Right lung (tissue), 2 donors: ENCODE measurements at regions not wholly inside any gene's neighbourhood (a gene's known extent, or its start where the extent isn't known, plus 50 kb on each side); places are given as distances from the start of the nearest gene placed in this dataset.
"Not testable (repeated sequence)": the region's sequence is repeated elsewhere in the genome, so short reads cannot be mapped to it uniquely, and the experiment has no call there.

Experiments
- DNase-seq, 2 donors: peaks; one replicate each; pipeline ENCODE4 v3.0.0-alpha.2; 2013

DNA sequence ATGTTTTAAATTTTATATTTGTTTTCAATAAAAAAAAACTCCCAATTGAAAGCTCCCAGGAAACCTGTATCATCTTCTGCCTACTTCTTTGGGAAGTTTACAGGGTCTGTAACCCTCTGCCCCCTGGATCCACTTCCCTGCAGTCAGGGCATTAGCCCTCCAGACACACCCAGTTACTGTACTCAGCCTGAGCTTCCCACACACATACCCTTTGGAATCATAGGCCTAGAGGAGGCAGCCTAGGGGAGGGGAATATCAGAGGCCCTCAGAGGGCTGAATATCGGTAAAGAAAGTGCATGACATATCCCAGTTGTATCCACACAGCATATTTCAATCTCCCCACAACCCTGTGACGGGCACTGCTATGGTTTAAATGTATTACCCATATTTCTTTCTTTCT lies 56.2 kb upstream of the TFPI start:
- DNase-seq = not testable (repeated sequence)

DNA sequence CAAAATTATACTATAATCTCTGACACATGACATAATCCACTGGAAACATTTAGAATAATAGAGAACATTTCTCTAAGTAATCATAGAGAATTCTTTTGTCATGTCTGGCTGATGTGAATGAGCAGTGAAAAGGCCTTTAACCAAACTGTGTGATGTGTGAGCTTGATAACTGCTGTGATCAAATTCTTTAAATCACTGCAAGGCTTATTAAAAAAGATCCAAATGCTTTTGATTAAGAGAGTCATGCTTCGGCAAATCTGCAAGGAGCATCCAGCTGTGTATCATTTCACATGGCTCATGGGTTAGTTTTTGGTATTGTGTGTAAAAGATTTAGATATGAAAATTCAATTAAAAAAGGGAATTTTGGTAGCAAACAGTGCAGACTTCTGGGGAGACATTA lies 58.6 kb upstream of the TFPI start:
- DNase-seq = no peak

DNA sequence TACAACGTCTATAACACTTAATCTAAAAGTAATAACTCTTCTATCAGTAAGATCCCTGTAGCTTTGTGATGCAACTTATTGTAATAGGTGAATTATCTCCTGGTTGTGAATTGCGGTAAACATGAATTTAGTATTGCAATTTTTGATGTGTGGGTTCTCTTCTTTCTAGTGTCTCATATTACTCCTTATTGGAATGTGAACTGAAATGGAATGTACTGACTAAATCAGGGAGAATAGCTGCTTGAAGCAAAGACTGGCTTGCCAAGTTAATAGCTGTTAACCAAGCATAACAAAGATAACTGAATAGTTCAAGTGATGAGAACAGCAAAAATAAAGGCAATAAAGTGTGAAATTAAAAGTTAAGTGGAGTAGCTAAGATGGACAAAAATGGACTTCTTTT lies 60.5 kb upstream of the TFPI start:
- DNase-seq = peak in 1 of 2 donors; percentile 12

DNA sequence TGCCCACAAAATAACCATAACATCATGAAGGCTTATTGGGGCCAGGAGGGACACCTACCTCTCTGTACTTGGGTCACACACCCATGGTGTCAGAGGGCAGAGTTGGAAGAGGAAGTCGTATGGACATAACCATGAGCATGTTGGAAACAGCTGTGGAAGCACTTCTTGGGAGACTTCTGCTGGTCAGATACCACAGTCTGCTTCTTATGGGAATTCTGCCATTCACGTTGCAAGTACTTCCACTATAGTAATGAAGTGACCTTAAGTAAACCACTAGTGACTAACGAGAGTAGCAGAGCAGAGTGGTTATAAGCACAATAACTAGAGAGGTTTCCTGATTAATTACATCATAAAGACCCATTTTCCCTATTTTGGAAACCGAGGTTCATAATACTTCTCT lies 61.1 kb upstream of the TFPI start:
- DNase-seq = no peak

DNA sequence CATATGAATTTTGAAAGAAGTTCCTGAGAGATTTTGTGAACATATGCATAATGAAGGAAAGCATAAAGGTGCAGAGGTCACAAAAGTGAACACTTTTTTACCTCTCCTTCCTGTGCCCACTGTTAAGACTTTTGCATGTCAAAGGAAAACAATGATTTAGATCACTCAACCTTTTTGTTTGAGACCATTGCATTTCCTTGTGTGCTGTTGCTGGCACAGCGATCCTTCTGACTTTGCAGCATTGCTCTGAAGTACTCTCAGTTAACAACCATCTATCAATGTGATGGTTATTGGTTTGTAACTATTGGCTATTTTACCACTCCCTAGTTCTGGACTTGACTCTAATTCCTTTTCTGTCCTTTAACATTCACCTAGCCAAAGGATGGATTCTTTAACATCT lies 61.7 kb upstream of the TFPI start:
- no peak for DNase-seq

DNA sequence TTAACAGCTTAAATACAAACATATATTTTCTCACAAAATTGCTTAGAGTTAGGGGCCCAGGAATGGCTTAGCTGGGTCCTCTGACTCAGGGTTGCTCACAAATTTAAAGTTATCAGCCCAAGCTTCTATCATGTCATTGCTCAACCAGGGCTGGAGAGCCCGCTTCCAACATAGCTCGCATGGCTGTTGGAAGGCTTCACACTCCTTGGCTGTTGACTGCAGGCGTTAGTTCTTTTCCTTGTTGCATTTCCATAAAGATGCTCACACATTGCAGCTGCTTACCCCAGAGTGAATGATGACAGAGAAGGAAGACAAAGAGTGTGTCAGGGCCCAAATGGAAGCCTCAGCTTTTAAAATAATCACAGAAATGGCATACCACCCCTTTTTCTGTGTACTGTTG lies 62.9 kb upstream of the TFPI start:
- DNase-seq = no peak

DNA sequence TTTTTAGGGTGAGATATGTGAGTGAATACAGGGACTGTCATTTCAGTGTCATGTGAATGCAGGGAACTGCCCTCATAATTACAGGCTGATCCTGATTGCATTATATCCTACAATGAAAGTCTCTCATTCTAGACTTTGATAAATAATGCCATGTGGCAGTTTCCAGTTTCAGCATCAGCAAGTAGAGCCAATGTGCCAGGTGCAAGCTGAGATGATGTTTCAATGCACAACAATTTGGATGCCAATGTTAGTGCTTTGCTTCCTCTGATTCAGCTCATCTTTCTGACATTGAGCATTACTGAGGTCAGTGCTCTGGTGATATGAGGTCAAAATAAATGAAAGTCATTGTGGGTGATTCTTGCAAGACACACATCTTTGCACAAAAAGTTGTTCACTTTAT lies 63.7 kb upstream of the TFPI start:
- DNase-seq = no peak

DNA sequence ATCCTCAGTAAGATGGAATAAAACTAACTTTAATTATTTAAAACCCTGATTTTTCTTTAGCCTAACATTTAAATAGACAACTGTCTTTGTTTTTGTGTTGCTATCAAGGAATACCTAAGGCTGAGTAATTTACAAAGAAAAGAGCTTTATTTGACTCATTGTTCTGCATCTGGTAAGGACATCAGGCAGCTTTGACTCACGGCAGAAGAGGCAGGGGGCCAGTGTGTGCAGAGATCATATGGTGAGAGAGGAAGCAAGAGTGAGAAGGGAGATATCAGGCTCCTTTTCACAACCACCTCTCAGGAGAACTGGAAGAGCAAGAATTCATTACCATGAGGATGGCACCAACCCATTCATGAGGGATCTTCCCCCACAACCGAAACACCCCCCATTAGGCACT lies 64.6 kb upstream of the TFPI start:
- DNase-seq = no peak

DNA sequence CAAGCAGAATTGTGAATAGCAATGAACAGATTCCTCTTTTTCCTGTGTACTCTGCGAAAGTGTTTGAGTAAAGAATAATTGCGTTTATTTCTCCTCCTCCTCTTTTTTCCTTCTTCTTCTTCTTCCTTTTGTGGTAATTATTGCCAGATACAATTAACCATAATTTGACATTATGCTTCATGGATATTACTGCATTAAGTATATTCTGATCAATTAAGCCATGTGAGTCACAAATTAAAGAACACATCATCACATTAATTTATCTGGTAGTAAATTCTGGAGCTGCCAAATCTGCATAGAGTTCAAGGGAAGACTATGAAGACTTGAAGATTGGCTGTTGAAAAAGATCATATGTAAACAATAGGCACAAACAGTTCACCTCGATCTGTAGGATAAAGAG lies 72.9 kb upstream of the TFPI start:
- no peak for DNase-seq

DNA sequence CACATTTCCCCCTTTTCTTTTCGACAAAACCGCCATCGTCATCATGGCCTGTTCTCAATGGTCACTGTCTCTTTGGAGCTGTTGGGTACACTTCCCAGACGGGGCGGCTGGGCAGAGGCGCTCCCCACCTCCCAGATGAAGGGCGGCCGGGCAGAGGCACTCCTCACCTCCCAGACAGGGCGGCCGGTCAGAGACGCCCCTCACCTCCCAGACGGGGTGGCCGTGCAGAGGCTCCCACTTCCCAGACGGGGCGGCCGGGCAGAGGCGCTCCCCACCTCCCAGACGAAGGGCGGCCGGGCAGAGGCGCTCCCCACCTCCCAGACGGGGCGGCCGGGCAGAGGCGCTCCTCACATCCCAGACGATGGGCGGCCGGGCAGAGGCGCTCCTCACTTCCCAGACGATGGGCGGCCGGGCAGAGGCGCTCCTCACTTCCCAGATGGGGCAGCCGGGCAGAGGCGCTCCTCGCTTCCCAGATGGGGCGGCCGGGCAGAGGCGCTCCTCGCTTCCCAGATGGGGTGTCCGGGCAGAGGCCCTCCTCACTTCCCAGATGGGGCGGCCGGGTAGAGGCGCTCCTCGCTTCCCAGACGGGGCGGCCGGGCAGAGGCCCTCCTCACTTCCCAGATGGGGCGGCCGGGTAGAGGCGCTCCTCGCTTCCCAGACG lies 82.6 kb upstream of the TFPI start:
- DNase-seq = not testable (repeated sequence)

DNA sequence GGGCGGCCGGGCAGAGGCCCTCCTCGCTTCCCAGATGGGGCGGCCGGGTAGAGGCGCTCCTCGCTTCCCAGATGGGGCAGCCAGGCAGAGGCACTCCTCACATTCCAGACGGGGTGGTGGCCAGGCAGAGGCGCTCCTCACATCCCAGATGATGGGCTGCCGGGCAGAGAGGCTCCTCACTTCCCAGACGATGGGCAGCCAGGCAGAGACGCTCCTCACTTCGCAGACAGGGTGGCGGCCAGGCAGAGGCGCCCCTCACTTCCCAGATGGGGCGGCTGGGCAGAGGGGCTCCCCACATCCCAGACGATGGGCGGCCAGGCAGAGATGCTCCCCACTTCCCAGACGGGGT lies 83.1 kb upstream of the TFPI start:
- not testable (repeated sequence) for DNase-seq

DNA sequence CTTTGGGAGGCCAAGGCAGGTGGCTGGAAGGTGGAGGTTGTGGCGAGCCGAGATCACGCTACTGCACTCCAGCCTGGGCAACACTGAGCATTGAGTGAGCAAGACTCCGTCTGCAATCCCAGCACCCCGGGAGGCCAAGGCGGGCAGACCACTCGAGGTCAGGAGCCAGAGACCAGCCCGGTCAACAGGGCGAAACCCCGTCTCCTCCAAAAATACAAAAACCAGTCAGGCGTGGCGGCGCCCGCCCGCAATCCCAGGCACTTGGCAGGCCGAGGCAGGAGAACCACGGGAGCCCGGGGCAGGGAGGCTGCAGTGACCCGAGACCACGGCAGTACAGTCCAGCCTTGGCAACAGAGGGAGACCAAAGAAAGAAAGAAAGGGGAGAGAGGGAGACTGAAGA lies 83.5 kb upstream of the TFPI start:
- not testable (repeated sequence) for DNase-seq

DNA sequence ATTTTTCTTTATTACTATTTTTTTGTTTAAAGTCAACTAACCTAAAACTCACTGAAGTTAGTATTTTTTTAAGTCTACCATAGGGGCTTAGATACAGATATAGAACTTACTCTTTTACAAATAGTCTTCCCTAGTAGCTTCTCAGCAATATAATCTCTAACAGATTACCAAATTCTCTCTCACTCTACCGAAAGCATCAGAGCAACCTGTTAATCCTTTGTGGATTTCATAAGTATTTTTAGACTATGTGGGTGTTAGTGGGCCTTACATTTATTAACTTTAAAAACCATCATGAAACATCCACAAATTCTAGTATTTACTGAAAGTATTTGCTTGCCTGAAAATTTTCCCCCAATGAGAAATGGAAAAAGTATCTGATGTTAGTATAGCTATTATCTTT lies 84.6 kb upstream of the TFPI start:
- DNase-seq = no peak

DNA sequence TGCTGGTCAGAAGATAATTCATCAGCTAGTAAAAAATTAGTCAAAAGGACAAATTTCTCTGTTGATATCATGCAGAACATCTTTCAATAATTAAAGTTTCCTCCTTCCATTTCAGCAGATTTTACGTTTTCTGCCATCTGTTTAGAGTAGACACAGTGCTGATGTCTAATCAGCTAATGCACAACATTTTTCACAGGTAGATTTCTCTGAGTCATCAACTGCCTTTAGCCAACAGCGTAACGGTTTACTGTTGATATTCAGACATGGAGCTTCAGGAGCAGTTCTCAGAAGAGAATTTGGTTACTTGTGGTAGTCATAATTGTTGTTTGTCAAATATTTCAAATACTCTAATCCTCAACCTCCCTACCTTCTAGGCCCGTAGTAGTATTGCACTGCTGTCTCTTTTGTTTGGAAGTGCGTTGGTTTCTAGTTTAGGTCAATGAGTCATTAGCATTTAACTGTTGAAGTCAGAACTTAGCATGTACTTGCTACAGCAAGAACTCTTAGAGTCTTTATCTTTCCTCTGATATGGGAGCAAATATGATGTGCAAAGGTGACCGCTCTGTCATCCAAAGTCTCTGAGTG lies 86.8 kb upstream of the TFPI start:
- no peak for DNase-seq

DNA sequence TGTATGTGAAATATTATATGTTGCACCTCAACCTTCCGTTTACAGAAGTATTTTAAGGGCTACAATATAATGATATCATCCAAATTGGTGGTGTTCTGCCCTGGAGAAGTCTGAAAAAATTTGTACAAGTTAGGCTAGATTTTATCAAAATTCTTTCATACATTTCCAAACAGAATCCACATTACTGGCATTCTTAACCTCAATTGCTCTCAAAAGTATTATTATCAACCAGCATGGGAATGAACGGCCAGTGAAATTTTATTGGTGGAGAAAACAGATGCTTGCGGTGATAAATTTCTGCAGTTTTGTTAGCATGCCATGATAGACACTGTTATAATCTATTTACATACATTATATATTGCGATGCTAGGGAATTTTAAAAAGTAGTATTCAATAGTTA lies 88.3 kb upstream of the TFPI start:
- DNase-seq = no peak

DNA sequence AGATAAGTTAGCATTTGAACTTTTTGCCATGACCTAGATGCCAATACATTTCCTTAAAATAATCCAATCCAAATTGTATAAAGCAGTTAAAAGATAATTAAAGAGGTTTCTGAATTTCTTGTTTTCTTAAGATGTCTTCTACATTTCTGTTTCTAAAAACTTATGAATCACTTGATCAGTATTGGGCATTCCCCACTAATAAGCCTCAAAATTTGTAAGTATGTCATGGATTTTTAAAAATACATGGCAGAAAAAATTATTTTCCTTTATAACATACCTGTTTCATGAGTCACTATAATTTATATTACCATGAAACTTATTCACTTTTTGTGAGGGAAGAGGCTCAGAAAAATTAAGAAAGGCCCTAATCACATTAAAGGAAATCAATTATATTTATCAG lies 90.3 kb upstream of the TFPI start:
- no peak for DNase-seq

DNA sequence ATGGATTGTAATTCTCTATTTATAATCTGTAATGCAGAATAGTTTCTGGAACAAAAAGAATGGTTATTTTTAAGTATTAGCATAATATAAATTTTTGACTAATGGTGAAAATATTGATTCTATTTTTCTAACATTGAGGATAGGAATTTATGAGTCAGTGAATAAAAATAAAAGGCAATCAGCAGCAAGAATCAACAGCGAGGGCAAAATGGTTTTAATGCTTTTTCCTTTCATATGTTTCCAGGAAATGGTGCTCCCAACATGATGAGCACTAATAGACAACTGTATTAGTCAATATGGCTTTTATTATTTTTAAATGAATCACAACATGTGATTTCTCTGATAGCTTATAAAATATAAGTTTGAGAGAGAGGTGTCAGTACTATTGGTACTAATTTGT lies 90.7 kb upstream of the TFPI start:
- no peak for DNase-seq

DNA sequence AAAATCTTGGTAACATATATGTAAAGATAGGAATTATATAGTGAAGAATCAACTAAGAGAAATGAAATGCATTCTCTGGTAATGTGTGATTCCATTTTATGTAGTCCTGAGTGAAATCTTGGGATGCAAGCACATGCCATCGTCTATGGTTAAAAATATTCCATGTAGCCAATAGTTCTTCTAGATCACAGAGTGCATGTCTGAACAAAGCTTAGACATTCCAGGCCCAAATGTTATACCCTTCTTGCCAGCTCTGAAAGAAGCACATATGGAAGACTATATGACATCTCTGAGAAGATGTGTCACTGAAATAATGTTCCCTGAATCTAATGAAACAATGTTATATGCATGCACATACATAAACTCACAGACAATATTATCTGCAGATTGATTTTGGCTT lies 92.3 kb upstream of the TFPI start:
- no peak for DNase-seq

DNA sequence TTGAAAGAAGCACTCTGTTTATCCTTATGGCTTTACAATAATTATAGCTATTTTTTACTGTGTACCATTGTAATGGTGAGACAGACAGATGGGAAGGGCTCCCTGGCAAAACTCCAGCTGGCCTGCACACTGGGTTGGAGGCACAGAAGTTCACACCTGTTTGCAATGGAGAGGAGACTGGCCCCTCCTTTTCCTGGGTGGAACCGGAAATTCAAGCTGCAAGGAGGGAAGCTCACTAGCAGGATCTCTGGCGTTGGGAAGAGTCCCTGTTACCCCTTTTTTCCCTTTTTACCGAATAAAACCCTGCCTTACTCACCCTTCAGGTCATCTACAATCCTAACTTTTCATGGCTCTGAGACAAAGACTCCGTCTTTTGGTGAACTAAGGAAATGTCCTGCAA lies 100.3 kb upstream of the TFPI start:
- no peak for DNase-seq

DNA sequence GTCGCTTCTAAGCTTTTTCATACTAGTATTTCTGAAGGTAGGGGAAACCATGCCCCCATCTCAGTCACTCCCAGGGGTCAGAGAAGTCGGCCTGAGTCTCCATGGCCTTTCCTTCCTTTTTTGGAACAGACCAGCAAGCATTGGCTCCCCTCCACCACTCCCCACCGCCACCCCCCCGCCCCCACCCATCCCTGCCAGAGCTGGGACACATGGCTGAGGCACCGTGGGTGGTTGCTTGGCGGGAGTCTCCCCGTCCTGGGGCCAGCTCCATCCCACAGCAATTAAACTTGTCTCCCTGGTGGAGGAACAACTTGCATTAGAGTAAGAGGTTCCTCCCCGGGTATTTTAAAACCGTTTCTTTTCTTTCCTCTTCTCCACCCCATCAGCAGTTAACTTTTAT lies 100.8 kb upstream of the TFPI start:
- DNase-seq = no peak

DNA sequence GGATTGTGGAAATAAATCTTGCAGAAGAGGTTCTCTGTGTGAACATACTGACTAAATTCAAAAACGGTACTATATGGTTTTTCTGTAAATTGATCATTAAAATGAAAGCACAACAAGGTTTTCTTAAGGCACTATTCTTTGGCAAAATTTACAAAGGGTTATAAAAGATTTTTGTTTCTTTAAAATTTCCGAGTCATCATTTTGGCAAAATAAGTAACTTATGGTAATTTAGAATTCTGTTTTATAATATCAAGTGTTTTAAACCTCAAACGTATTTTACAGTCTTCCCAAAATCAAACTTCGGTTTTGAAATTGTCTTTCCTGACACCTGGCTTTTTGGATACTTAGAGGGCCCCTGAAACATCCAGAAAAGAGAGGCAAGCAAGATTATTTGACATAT lies 101.9 kb upstream of the TFPI start:
- DNase-seq = no peak

DNA sequence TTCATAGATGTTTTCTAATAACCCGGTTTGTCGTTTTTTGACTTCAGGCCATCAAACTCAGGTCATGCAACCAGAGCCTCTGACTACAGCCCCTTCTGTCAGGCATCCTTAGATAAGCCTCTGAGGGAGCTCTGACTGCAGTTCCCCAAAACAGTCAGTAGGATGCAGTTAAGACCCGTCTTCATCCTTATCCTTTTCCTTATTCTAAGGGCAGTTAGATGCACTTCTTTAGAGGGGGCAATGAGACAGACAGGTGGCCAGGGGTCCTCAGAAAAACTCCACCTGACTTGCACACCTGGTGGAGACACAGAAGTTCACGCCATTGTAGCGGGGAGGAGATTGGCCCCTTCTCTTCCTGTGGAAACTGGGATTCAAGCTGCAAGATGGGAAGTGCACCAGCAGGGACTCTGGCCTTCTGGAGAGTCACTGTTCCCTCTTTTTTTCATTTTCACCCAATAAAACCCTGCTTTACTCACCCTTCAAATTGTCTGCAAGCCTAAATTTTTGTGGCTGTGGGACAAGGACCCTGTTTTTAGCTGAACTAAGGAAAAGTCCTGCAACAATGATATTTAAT lies 104.8 kb upstream of the TFPI start:
- DNase-seq = no peak

DNA sequence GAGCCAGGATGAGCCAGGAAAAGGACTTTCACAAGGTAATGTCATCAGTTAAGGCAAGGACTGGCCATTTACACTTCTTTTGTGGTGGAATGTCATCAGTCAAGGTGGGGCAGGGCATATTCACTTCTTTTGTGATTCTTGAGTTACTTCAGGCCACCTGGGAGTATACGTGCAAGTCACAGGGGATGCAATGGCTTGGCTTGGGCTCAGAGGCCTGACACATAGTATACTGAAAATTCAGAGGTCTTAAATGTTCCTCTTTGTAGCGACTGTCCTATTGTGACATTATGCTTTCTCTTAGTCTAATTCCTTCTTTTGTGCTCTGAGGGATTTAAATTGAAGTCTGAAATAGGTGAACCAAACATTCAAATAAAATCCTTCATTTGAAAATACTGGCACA lies 121.8 kb upstream of the TFPI start:
- not testable (repeated sequence) for DNase-seq

DNA sequence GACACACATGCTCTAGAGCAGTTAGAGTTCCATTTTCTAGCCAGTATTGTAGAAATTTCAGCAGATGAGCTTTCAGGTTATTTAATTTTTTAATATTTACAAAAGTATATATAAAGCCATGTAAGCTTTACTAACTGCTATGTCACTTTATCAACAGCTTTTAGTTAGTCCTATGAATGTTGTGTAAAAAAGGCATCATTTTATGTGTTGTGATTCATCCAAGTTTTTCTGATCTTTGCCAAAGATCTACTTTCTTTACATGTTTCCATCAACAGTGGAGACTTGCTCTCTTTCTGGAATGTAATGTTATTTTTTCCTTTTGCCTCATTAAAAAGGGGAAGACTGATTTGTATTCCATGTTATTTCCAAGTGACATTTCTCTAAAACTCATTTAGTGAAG lies 125.2 kb upstream of the TFPI start:
- no peak for DNase-seq
